ENCODE measurements at regions not wholly inside any gene's neighbourhood (a gene's known extent, or its start where the extent isn't known, plus 50 kb on each side); places are given as distances from the start of the nearest gene placed in this dataset.

GRCh38 chr7:108627476-108628051, 57.9 kb downstream of the DNAJB9 start:
- no peaks in the 10 kb centered on the region for H3K9me3 Mint-ChIP-seq
- no peak for DNase-seq (ENCODE audit: low spot score in 2 of 2, unreplicated experiment in 2 of 2)
- peaks cover 3% of the 10 kb centered on the region for H3K27me3 Mint-ChIP-seq (ENCODE audit: low read depth)
- H3K27ac Mint-ChIP-seq = no peak overlapping the region
- no peak overlapping the region for H3K4me3 Mint-ChIP-seq
- H3K4me1 Mint-ChIP-seq = peaks cover 2% of the 10 kb centered on the region
- H3K36me3 Mint-ChIP-seq = no peaks in the 10 kb centered on the region
- no peak for TF ChIP-seq CTCF (IDR thresholded peaks at IDR 0.05; ENCODE audit: unreplicated experiment)

DNA sequence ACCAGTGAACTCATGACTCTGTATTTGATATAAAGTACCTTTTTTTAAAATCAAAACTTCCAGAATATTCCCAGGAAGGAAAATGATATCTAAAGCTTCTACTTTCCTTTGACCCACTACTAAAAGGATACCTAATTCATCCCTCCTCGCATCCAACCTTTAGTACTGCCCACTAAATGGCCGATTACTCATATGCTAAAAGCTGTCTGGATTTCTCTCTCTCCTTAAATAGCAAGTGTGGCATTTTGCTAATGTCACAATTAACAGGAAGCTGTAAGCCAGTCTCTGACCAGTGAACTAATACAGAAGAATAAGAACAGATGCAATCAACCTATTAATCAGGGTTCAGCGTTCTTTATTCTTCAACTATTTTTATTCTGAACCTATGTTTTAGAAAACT, 59.0 kb downstream of the DNAJB9 start:
- no peak overlapping the region for H3K27ac Mint-ChIP-seq
- DNase-seq (ENCODE audit: low spot score in 2 of 2, unreplicated experiment in 2 of 2) = no peak
- H3K4me3 Mint-ChIP-seq = no peak overlapping the region
- TF ChIP-seq CTCF (IDR thresholded peaks at IDR 0.05; ENCODE audit: unreplicated experiment) = no peak
- H3K4me1 Mint-ChIP-seq = peaks cover 2% of the 10 kb centered on the region
- no peaks in the 10 kb centered on the region for H3K9me3 Mint-ChIP-seq
- peaks cover 3% of the 10 kb centered on the region for H3K27me3 Mint-ChIP-seq (ENCODE audit: low read depth)
- no peaks in the 10 kb centered on the region for H3K36me3 Mint-ChIP-seq

DNA sequence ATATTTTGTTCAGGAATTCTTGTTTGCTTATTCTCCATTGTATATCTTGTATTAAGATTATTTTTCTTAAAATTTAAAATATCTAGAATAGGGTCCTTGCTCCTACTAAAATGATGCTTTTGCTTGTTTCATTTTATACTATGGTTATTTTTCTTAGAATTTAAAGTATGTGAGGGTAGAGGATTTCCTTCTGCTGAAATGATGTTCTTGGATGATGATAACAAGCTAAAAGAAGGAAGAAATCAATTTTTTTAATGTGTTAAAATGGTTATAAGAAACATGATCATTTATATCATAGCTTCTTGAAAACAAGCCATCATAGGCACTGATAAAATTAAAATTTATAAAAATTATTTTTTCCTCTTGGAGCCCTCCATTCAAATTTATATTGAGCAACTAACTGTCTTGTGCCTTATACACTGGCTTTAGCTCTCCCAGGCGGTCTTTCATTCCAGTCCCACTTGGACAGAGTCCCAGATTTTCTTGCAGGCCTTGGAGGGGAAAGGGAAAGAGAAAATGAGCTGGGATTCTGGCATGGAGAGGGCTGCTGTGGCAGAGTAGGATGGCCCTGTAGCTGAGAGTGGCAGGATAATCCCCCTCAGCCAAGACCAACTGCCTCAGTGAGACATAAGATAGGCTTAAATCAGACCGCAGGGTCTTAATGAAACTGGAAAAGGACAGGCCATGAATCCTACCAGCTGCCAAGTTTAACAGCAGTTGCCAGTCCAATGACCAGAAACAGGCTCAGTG, 60.2 kb downstream of the DNAJB9 start:
- Mint-ChIP-seq H3K4me3 (no peak overlapping the region), H3K27me3 (ENCODE audit: low read depth) (peaks cover 3% of the 10 kb centered on the region), H3K4me1 (peaks cover 2% of the 10 kb centered on the region), H3K9me3 (peaks cover 3% of the 10 kb centered on the region), H3K27ac (no peak overlapping the region), H3K36me3 (no peaks in the 10 kb centered on the region)
- TF ChIP-seq CTCF (IDR thresholded peaks at IDR 0.05; ENCODE audit: unreplicated experiment) = no peak
- no peak for DNase-seq (ENCODE audit: low spot score in 2 of 2, unreplicated experiment in 2 of 2)

GRCh38 chr7:108634036-108634435, 64.4 kb downstream of the DNAJB9 start:
- Mint-ChIP-seq H3K4me3 (no peak overlapping the region), H3K27me3 (ENCODE audit: low read depth) (peaks cover 3% of the 10 kb centered on the region), H3K4me1 (peaks cover 2% of the 10 kb centered on the region), H3K9me3 (peaks cover 8% of the 10 kb centered on the region), H3K36me3 (no peaks in the 10 kb centered on the region), H3K27ac (no peak overlapping the region)
- no peak for TF ChIP-seq CTCF (IDR thresholded peaks at IDR 0.05; ENCODE audit: unreplicated experiment)
- DNase-seq (ENCODE audit: low spot score in 2 of 2, unreplicated experiment in 2 of 2) = no peak

DNA sequence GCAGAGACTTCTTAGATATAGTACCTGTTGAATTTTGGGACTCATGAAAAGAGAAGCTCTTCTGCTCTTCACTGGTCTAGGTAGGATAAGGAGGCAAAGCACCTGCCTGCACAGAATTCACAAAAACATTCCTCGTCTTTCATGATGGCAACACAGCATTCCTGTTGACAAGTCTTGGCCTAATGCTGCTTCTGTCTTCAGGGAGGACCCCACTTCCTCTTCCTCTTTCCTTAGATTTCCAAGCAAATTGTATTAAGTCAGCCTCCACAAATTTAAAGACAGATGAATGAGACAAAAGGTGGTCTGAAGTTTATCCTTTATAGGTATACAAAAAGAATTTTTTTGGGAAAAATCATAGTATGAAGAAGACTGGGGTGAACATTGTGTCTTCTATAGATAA, 64.9 kb downstream of the DNAJB9 start:
- Mint-ChIP-seq H3K4me1 (peaks cover 2% of the 10 kb centered on the region), H3K27me3 (ENCODE audit: low read depth) (peaks cover 3% of the 10 kb centered on the region), H3K36me3 (no peaks in the 10 kb centered on the region), H3K9me3 (peaks cover 8% of the 10 kb centered on the region), H3K4me3 (no peak overlapping the region), H3K27ac (no peak overlapping the region)
- no peak for DNase-seq (ENCODE audit: low spot score in 2 of 2, unreplicated experiment in 2 of 2)
- TF ChIP-seq CTCF (IDR thresholded peaks at IDR 0.05; ENCODE audit: unreplicated experiment) = no peak

Data from mesothelial cell of epicardium (in vitro differentiated cells).